ENCODE measurements at regions not wholly inside any gene's neighbourhood (a gene's known extent, or its start where the extent isn't known, plus 50 kb on each side); places are given as distances from the start of the nearest gene placed in this dataset.

DNA sequence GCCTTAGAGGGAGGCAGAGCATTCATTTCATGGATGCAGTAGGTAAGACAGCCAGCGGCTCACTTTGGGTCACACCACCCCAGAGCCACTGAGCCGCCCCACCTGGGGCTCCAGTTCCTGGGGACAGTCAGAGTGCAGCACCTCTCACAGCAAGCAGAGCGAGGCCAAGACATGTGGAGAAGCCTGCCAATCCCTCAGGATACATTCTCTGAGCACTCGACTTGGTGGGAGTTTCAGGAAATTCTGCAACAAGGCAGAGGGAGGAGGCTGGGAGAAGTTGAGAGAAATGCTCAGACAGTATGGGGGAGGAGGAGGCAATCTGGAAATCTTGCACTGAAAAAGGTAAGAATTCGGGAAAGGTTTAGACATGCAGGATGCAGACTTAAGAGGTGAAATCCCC lies 60.8 kb upstream of the WLS start:
- TF ChIP-seq, protein P1, sequence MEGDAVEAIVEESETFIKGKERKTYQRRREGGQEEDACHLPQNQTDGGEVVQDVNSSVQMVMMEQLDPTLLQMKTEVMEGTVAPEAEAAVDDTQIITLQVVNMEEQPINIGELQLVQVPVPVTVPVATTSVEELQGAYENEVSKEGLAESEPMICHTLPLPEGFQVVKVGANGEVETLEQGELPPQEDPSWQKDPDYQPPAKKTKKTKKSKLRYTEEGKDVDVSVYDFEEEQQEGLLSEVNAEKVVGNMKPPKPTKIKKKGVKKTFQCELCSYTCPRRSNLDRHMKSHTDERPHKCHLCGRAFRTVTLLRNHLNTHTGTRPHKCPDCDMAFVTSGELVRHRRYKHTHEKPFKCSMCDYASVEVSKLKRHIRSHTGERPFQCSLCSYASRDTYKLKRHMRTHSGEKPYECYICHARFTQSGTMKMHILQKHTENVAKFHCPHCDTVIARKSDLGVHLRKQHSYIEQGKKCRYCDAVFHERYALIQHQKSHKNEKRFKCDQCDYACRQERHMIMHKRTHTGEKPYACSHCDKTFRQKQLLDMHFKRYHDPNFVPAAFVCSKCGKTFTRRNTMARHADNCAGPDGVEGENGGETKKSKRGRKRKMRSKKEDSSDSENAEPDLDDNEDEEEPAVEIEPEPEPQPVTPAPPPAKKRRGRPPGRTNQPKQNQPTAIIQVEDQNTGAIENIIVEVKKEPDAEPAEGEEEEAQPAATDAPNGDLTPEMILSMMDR (IDR thresholded peaks at IDR 0.05; ENCODE audit: low read depth, low read length, missing control alignments), result no peak
- Histone ChIP-seq H3K4me3 (ENCODE audit: low read depth, low read length) (no peak overlapping the region), H3K27ac (no peak overlapping the region), H3K27me3 (replicated peaks) (no peaks in the 10 kb centered on the region), H3K36me3 (replicated peaks) (no peaks in the 10 kb centered on the region)
- no peak for DNase-seq
- in situ Hi-C loops (cut with HindIII; ENCODE audit: low pct_ligation_motif_present, low sequenced_read_pairs), result no loop called here

DNA sequence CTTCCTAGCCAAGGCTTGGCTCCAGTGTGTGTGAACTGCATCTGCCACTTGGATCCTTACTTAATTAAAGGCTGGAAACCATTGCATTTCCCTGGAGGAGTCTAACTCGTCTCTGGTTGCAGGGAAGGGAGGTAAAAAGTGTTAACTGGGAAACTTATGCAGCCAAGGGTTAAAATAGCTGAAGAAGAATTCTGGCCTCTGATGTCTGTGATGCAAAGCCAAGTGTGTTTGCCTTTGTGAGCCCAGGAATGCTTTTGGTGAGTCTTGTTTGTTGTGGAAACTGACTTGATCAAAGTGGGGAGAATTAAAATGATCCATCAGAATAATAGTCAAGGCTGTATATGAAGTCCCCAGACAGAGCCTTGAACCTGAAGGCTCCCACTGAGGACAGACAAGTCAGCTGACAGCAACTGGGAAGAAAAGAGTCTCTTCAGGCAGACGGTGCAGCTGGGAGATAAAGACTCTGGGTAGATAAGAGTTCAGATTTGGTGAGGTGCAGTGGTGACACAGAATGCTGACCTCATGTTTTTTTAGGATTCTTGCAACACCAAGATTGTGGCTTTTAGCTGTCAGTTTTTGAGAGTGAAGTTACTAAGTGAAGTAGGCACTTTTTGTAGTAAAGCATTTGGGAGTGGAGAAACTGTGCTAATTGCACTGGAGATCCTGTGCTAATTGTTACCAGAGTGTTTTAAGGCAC lies 59.5 kb upstream of the WLS start:
- TF ChIP-seq, protein P1 (IDR thresholded peaks at IDR 0.05; ENCODE audit: low read depth, low read length, missing control alignments), result no peak
- no peak overlapping the region for H3K4me3 ChIP-seq (ENCODE audit: low read depth, low read length)
- in situ Hi-C loops (cut with HindIII; ENCODE audit: low pct_ligation_motif_present, low sequenced_read_pairs), result no loop called here
- H3K36me3 ChIP-seq (replicated peaks), result no peaks in the 10 kb centered on the region
- no peak overlapping the region for H3K27ac ChIP-seq
- no peaks in the 10 kb centered on the region for H3K27me3 ChIP-seq (replicated peaks)
- DNase-seq, result peak; percentile 61

DNA sequence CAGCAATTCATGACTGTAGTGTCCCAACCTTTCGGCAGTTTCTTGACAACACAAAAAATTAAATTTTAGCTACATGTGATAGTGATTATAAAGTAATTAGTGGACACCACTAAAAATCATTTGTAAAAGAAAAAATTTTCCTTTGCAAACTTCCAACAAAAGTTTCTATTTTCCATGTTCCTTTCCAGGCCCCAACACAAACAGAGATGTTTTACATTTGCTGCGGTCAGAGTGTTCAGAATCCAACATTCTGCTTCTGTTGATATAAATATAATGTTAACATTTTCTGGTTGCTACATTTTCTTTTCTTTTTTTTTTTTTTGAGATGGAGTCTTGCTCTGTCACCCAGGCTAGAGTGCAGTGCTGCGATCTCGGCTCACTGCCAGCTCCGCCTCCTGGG lies 54.9 kb upstream of the WLS start:
- H3K27ac ChIP-seq, result no peak overlapping the region
- no peaks in the 10 kb centered on the region for H3K36me3 ChIP-seq (replicated peaks)
- in situ Hi-C loops (cut with HindIII; ENCODE audit: low pct_ligation_motif_present, low sequenced_read_pairs), result no loop called here
- DNase-seq, result no peak
- H3K27me3 ChIP-seq (replicated peaks), result no peaks in the 10 kb centered on the region
- TF ChIP-seq, protein P1 (IDR thresholded peaks at IDR 0.05; ENCODE audit: low read depth, low read length, missing control alignments), result no peak
- no peak overlapping the region for H3K4me3 ChIP-seq (ENCODE audit: low read depth, low read length)

DNA sequence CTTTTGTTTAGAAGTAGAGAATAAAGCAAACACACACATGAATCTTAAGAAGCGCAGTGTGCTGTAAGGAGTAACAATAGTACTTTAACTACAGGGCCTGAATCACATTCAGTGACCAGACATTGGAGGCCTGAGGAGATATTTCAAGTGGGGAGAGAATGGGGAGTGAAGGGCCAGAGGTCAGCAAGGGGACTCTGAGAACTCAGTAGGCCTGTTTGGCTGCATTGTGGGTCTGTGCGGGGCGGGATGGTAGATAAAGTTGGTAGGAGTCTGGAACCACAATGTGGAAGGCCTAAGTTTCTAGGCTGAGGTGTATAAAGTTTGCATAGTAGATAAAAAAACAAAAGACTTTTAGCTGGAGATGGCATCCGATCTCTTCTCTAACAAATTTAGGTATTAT lies 52.7 kb upstream of the WLS start:
- H3K27me3 ChIP-seq (replicated peaks), result no peaks in the 10 kb centered on the region
- H3K4me3 ChIP-seq (ENCODE audit: low read depth, low read length), result no peak overlapping the region
- no peaks in the 10 kb centered on the region for H3K36me3 ChIP-seq (replicated peaks)
- H3K27ac ChIP-seq, result no peak overlapping the region
- DNase-seq, result no peak
- TF ChIP-seq, protein P1 (IDR thresholded peaks at IDR 0.05; ENCODE audit: low read depth, low read length, missing control alignments), result no peak
- in situ Hi-C loops (cut with HindIII; ENCODE audit: low pct_ligation_motif_present, low sequenced_read_pairs), result no loop called here

DNA sequence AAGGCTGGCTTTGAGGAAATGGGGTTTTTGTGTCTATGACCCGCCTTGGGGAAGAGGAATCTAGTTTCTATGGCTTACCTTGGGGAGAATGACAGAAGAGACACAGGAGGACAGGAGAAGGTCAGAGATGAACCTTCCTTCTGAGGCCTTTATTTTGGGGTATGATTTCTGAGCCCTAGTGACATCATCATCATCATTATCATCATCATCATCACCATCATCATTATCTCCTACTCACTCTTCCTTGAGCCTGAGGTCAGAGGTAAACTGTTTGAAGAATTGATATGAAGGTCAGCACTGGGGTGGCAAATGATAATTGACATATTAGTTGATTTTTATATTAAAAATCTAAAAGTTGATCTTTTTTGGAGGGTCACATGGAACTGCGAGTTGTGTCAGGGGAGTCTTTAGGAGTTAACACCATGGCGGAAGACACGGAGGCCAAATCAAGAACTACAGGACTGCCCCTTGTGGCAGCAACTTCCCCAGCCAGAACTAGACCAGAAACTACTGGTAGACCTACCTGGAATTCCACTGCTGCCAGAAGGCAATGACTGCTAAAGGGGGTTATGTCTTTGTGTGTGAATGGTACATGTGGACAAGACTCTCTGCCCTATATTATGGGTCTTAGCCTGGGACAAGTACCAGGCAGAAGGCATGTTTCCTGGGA lies 49.8 kb upstream of the WLS start:
- Histone ChIP-seq H3K27ac (no peak overlapping the region), H3K36me3 (replicated peaks) (no peaks in the 10 kb centered on the region), H3K4me3 (ENCODE audit: low read depth, low read length) (no peak overlapping the region), H3K27me3 (replicated peaks) (no peaks in the 10 kb centered on the region)
- TF ChIP-seq, protein P1 (IDR thresholded peaks at IDR 0.05; ENCODE audit: low read depth, low read length, missing control alignments), result peak; percentile 17
- in situ Hi-C loops (cut with HindIII; ENCODE audit: low pct_ligation_motif_present, low sequenced_read_pairs), result no loop called here
- DNase-seq, result no peak
